ENCODE measurements at regions not wholly inside any gene's neighbourhood (a gene's known extent, or its start where the extent isn't known, plus 50 kb on each side); places are given as distances from the start of the nearest gene placed in this dataset.

DNA sequence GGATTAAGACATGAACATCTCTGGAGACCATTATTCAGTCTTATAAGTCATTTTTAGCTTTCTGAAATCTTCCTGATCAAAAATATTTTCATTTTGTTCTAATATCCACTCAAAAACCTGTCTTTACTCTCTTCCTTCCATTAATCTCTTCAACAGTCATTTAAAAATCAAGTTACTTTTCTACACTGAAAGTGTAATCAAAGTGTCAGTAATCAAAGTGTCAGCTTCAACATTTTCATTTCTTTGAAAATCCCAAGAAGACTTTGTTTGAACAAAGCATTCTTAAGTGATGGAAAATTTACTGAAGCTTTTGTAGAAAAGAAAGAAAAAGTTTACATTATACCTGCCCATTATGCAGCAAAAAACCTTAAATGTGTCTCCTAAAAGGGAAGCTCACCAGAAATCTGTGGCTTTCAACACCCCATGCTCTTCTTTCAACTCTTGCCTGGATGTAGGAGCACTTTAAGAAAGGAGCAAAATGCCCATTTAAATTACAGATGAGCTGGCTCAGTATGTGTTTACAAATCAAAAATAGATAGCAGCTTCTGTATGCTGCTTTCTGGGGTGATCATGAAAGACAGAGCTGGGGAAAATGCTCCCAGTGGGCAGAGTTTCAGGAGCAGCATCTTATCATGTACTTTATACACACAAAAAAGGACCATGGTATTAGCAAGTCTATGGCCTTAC lies 260.8 kb upstream of the NCAM2 start:
- DNase-seq (ENCODE audit: low read depth in 1 of 2, low spot score in 1 of 2) = no peak

DNA sequence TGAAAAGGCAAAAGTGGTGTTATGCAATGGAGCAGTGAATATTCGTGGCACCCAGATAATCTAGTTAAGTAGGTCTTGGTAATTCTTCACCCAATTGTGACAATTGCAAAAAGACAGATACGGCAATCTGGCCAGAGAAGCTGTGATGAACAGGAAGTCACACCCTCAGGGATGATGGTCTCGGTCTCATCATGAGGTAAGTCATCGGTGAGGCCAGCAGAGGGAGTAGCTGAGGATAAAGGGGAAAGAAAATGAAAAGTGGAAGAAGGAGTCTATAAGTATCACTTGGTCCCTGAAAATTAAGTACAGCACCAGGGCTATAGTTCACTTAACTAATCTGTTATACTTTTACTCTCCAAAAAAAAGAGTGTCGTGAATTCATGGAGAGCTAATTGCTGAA lies 258.8 kb upstream of the NCAM2 start:
- peak; percentile 10 to 64 for DNase-seq (ENCODE audit: low read depth in 1 of 2, low spot score in 1 of 2)
- no peak for TF ChIP-seq JUND (IDR thresholded peaks at IDR 0.05; ENCODE audit: low read depth)
- in situ Hi-C loops (cut with HindIII; ENCODE audit: low pct_unique_long_range_greater_than_20kb, low sequenced_read_pairs) = no loop called here

More for the DNA sequence above, 260.8 kb upstream of the NCAM2 start:
- in situ Hi-C loops (cut with HindIII; ENCODE audit: low pct_unique_long_range_greater_than_20kb, low sequenced_read_pairs) = no loop called here
- no peak for TF ChIP-seq JUND (IDR thresholded peaks at IDR 0.05; ENCODE audit: low read depth)

DNA sequence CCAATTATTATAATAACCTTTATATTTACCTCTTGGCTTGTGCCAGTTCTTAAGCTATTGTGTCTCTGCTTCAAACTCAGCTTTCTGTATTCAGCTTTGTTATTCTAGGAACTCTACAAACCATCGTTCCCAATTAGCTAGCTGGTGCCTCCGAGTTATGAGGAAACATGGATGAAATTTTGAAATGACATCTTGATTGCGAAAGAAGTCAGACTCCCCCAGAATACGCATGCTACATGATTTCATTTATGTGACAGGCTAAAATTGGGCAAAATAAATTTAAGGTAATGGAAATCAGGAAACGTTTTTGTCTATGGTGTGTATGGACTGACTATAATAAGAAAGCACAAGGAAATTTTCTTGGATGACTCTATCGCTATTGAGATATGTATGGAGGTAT lies 256.8 kb upstream of the NCAM2 start:
- in situ Hi-C loops (cut with HindIII; ENCODE audit: low pct_unique_long_range_greater_than_20kb, low sequenced_read_pairs) = no loop called here
- no peak for TF ChIP-seq JUND (IDR thresholded peaks at IDR 0.05; ENCODE audit: low read depth)
- DNase-seq (ENCODE audit: low read depth in 1 of 2, low spot score in 1 of 2) = no peak

DNA sequence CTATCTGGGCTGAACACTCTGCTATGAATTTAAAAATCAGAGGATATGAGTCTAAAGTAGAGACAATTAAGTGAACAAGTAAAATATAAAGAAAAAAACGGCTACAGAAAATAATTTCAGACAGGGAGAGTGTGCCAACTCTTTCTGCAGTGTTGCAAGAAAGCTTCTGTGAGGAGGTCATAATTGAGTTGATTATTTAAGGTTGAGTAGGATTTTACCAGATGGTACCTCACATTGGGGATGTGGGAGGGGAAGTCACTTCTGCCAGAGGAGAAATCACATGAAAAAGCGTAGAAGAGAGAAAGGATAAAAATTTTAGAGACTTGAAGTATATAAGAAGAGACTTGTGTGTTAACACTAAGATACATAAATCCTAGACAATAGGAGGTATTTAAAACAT lies 238.0 kb upstream of the NCAM2 start:
- TF ChIP-seq JUND (IDR thresholded peaks at IDR 0.05; ENCODE audit: low read depth) = no peak
- in situ Hi-C loops (cut with HindIII; ENCODE audit: low pct_unique_long_range_greater_than_20kb, low sequenced_read_pairs) = no loop called here

DNA sequence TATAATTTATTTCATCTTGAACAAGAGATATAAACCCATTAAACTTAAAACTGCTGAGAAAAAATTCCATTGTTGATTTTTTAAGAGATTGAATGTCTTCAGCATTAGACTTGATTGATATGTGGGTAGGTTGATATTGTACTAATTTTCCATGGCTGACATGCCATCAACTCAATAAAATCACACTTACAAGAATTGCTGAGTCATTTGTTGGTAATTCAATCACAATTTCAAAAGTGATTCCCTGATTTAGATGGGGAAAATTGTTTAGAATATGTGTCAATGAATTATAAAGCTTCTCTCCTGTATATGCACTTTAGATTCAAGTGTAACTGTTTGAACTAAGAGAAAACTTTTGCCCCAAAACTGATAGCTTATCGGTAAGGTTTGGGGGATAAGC lies 223.5 kb upstream of the NCAM2 start:
- no peak for DNase-seq (ENCODE audit: low read depth in 1 of 2, low spot score in 1 of 2)
- no peak for TF ChIP-seq JUND (IDR thresholded peaks at IDR 0.05; ENCODE audit: low read depth)
- in situ Hi-C loops (cut with HindIII; ENCODE audit: low pct_unique_long_range_greater_than_20kb, low sequenced_read_pairs) = no loop called here

More for the DNA sequence above, 238.0 kb upstream of the NCAM2 start:
- DNase-seq (ENCODE audit: low read depth in 1 of 2, low spot score in 1 of 2) = no peak

- in situ Hi-C loops (cut with HindIII; ENCODE audit: low pct_unique_long_range_greater_than_20kb, low sequenced_read_pairs) = no loop called here
- TF ChIP-seq JUND (IDR thresholded peaks at IDR 0.05; ENCODE audit: low read depth) = no peak
- DNase-seq (ENCODE audit: low read depth in 1 of 2, low spot score in 1 of 2) = no peak
Observed at GRCh38 chr21:20779321-20779720, 218.9 kb upstream of the NCAM2 start.

DNA sequence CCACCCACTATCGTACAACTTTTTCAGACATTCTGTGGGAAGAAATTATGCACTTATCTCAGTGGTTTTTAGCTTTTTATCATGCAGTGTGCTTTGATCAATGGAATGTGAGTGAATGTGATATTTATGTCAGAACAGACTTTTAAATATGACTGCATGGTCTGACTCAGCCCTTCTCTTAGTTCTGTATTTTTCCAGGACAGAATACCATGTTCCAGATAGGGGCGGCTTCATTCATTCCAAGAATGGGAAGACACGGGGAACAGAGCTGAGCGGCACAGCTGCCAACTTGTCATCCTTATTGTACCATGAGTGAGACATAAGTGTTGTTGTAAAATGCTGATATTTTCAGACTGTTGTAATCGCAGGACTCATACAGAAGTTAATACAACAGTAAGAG lies 214.6 kb upstream of the NCAM2 start:
- in situ Hi-C loops (cut with HindIII; ENCODE audit: low pct_unique_long_range_greater_than_20kb, low sequenced_read_pairs) = no loop called here

DNA sequence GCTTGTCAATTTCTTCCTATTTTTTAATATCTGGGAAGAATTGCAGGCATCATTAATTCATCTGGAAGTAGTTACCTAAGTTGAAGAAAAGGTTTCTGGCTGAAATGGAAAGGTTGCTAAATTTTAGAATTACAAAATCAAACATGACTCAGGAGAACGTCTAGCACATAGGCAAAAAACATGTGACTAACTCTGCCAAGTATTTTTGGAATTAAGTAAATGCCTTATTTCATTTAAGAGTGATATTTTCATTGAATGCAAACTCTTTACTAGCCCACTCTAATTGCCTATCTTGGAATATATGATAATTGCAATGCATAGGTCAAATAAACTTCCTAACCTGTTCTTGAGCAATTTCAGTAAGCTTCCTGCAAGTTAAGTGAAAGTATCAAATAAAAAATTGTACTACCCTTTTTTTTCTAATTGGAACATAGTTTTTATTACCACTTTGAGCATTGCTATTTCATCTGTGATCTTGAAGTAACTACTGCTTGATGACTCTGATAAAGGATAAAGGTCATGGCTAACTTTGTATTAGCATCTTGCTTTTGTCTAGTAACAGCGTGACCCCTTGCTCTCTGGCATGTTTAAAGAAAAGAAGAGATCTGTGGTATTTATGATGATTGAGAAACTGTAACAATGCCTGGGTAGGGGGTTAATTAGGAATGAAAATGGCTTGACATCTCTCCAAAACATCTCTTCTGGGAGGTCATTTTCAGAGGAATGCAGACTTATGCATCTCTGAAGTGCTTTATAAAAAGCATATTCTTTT lies 208.3 kb upstream of the NCAM2 start:
- no peak for DNase-seq (ENCODE audit: low read depth in 1 of 2, low spot score in 1 of 2)
- no peak for TF ChIP-seq JUND (IDR thresholded peaks at IDR 0.05; ENCODE audit: low read depth)

More for the DNA sequence above, 214.6 kb upstream of the NCAM2 start:
- DNase-seq (ENCODE audit: low read depth in 1 of 2, low spot score in 1 of 2) = no peak
- TF ChIP-seq JUND (IDR thresholded peaks at IDR 0.05; ENCODE audit: low read depth) = no peak

DNA sequence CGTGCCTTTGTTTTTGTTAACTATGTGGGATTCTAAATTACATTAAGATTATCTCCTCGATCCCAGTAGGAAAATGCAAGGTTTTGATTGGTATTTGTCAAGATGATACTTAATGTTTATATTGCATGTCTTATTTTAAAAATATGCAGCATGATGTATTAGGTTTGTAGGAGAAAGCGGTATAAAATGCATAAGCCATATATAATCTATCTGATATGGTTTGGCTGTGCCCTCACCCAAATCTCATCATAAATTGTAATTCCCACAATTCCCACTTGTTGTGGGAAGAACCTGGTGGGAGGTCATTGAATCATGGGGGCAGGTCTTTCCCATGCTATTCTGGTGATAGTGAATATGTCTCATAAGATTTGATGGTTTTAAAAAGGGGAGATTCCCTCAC lies 198.1 kb upstream of the NCAM2 start:
- DNase-seq (ENCODE audit: low read depth in 1 of 2, low spot score in 1 of 2) = no peak
- no peak for TF ChIP-seq JUND (IDR thresholded peaks at IDR 0.05; ENCODE audit: low read depth)
- in situ Hi-C loops (cut with HindIII; ENCODE audit: low pct_unique_long_range_greater_than_20kb, low sequenced_read_pairs) = no loop called here

More for the DNA sequence above, 208.3 kb upstream of the NCAM2 start:
- in situ Hi-C loops (cut with HindIII; ENCODE audit: low pct_unique_long_range_greater_than_20kb, low sequenced_read_pairs) = no loop called here

GRCh38 chr21:20802201-20802600 lies 196.0 kb upstream of the NCAM2 start:
- no peak for TF ChIP-seq JUND (IDR thresholded peaks at IDR 0.05; ENCODE audit: low read depth)
- DNase-seq (ENCODE audit: low read depth in 1 of 2, low spot score in 1 of 2) = no peak
- in situ Hi-C loops (cut with HindIII; ENCODE audit: low pct_unique_long_range_greater_than_20kb, low sequenced_read_pairs) = no loop called here

DNA sequence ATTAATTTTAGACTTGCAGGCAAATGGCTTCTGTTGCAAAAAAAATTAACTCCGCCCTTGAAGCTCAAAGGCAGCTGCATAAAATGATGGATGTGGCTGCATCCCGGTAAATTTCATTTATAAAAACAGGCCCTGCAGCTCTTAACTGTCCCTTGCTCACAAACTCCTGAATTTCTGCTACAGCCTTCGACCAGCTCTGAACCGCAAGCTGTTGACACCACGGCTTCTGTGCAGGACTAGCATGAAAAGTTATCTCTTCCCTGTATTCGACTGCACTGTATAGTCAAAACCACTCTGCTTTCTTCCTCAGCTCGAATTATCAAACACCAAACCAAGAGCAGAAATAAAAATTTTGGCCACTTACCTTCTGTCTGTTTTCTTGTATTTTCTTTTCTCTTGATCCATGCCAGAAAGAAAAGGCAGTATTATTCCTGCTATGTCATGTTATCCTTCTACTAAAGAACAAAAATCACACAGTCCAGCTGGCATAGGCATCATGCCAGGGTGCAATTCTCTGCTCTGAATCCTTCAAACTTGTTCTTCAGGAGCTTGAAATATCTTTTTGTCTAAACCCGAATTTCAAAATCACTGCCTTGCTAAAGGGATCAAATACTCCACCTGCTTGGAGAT lies 195.5 kb upstream of the NCAM2 start:
- in situ Hi-C loops (cut with HindIII; ENCODE audit: low pct_unique_long_range_greater_than_20kb, low sequenced_read_pairs) = no loop called here
- TF ChIP-seq JUND (IDR thresholded peaks at IDR 0.05; ENCODE audit: low read depth) = no peak
- DNase-seq (ENCODE audit: low read depth in 1 of 2, low spot score in 1 of 2) = no peak

DNA sequence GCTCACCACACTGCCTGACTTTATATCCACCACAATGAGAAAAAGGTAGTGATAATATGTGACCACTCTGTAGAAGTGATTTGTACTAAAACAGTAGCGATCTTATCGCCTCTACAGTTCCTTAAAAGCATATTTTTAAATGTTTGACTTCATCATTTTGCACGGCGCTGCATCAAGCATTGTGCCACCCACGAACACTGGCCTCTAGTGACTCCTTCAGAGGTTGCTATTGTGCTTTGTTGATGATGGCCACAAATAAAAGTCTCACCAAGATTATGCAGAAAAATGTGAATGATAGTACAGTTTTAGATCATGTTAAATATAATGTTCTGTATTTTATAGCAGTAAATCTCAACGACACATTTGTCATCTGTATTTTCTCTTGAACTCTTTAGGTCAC lies 186.5 kb upstream of the NCAM2 start:
- no peak for TF ChIP-seq JUND (IDR thresholded peaks at IDR 0.05; ENCODE audit: low read depth)
- no peak for DNase-seq (ENCODE audit: low read depth in 1 of 2, low spot score in 1 of 2)
- in situ Hi-C loops (cut with HindIII; ENCODE audit: low pct_unique_long_range_greater_than_20kb, low sequenced_read_pairs) = no loop called here

DNA sequence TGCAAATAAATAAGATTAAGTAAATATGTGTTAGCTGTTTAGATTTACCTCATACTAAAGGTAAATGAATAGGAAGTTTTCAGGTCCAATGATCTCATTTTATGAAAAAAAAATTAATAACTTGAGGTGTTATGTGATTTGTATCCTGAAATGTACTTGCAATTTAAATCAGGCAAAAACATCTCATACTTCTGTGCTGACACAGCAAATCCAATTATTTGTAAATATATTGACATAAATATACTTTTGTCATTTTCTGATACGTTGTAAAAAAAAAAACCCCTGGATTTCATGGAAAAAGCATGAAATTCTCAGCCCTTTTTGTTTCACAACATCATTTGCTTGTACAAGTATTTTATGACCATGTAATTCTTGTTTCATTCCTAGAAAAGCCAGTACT lies 184.1 kb upstream of the NCAM2 start:
- no peak for TF ChIP-seq JUND (IDR thresholded peaks at IDR 0.05; ENCODE audit: low read depth)
- in situ Hi-C loops (cut with HindIII; ENCODE audit: low pct_unique_long_range_greater_than_20kb, low sequenced_read_pairs) = no loop called here
- DNase-seq (ENCODE audit: low read depth in 1 of 2, low spot score in 1 of 2) = no peak
